ENCODE measurements at regions not wholly inside any gene's neighbourhood (a gene's known extent, or its start where the extent isn't known, plus 50 kb on each side); places are given as distances from the start of the nearest gene placed in this dataset.

DNA sequence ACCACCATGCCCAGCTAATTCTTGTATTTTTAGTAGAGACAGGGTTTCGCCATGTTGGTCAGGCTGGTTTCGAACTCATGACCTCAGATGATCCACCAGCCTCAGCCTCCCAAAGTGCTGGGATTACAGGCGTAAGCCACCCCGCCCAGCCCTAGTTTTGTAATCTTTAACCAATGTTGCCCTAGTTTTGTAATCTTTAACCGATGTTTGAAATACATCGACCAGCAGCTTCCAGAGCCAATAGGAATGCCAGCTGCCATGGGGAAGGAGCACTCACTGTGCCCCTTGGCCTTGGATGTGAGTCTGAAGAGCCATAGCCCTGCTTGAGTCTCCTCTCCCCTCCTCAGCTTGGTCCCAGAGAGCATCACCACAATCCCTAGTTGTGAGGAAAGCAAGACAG lies 209.3 kb upstream of the RGS6 start:
- TF ChIP-seq, protein P1, sequence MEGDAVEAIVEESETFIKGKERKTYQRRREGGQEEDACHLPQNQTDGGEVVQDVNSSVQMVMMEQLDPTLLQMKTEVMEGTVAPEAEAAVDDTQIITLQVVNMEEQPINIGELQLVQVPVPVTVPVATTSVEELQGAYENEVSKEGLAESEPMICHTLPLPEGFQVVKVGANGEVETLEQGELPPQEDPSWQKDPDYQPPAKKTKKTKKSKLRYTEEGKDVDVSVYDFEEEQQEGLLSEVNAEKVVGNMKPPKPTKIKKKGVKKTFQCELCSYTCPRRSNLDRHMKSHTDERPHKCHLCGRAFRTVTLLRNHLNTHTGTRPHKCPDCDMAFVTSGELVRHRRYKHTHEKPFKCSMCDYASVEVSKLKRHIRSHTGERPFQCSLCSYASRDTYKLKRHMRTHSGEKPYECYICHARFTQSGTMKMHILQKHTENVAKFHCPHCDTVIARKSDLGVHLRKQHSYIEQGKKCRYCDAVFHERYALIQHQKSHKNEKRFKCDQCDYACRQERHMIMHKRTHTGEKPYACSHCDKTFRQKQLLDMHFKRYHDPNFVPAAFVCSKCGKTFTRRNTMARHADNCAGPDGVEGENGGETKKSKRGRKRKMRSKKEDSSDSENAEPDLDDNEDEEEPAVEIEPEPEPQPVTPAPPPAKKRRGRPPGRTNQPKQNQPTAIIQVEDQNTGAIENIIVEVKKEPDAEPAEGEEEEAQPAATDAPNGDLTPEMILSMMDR (IDR thresholded peaks at IDR 0.05; ENCODE audit: insufficient read depth, low read length, poor library complexity, severe bottlenecking): no peak
- no peak for TF ChIP-seq EZH2phosphoT487 (conservative IDR thresholded peaks at IDR 0.05; ENCODE audit: low read length)

Data from SU-DHL-6 (cell line).